H1 (cell line): ENCODE measurements at regions not wholly inside any gene's neighbourhood (a gene's known extent, or its start where the extent isn't known, plus 50 kb on each side); places are given as distances from the start of the nearest gene placed in this dataset.

ENCODE experiments used
- CTCF ChIA-PET: fragments of 300-600 bp; sonication (Branson Sonifier 250); formaldehyde crosslinking; loops from one replicate; lab custom pipeline; 2021; ENCODE audit not compliant: partially characterized antibody; lab: Charles Lee
- POLR2A ChIA-PET: fragments of 300-600 bp; sonication (Branson Sonifier 250); formaldehyde crosslinking; loops from one replicate; lab custom pipeline; 2021; ENCODE audit warnings: inconsistent platforms; ENCODE audit not compliant: partially characterized antibody; lab: Charles Lee
- DNase-seq, 2 experiments: peaks; one replicate each; pipeline versions ENCODE4 v3.0.0 to v3.0.0-alpha.2; 2010 to 2022; ENCODE audit warnings: low spot score in 2 of 2, low read depth in 1 of 2, mixed read lengths in 1 of 2
- FAIRE-seq: peaks from 2 replicates; lab custom pipeline; 2011; peaks lifted over from hg19 to GRCh38; lab: Jason Lieb, UNC
- H2AFZ ChIP-seq: 2 replicates; pipeline ENCODE4 v1.8.1; 2012; ENCODE audit warnings: low read length, inconsistent platforms
- H2AK5ac ChIP-seq: 2 replicates; pipeline ENCODE4 v1.6.1; 2013; ENCODE audit warnings: low read depth, low read length
- H2BK120ac ChIP-seq: replicated peaks from 2 replicates; pipeline ENCODE3; 2013; ENCODE audit warnings: low read depth, low read length, inconsistent platforms
- H2BK12ac ChIP-seq: 2 replicates; pipeline ENCODE4 v1.6.1; 2013; ENCODE audit warnings: low read depth, low read length
- H2BK15ac ChIP-seq: 2 replicates; pipeline ENCODE4 v1.6.1; 2013; ENCODE audit warnings: low read length
- H2BK20ac ChIP-seq: 2 replicates; pipeline ENCODE4 v1.6.1; 2013; ENCODE audit warnings: low read length
- H2BK5ac ChIP-seq: 2 replicates; pipeline ENCODE4 v1.6.1; 2013; ENCODE audit warnings: low read depth, low read length
- H3K14ac ChIP-seq: 2 replicates; pipeline ENCODE4 v1.6.1; 2013; ENCODE audit warnings: inconsistent platforms; ENCODE audit not compliant: insufficient read length
- H3K18ac ChIP-seq: 2 replicates; pipeline ENCODE4 v1.6.1; 2013; ENCODE audit warnings: low read length; ENCODE audit errors: extremely low read depth
- H3K23ac ChIP-seq: 2 replicates; pipeline ENCODE4 v1.6.1; 2013; ENCODE audit warnings: inconsistent platforms; ENCODE audit not compliant: insufficient read length
- H3K23me2 ChIP-seq: 2 replicates; pipeline ENCODE4 v1.6.1; 2013; ENCODE audit warnings: low read depth, low read length
- H3K27ac ChIP-seq: 2 replicates; pipeline ENCODE4 v1.6.1; 2011; ENCODE audit warnings: low read depth, low read length, inconsistent platforms
- H3K27me3 ChIP-seq, 4 experiments: replicated peaks in 1 of 4; 1 replicate in 1 of 4; 2 replicates in 3 of 4; pipeline versions ENCODE4 v1.6.1 to v1.8.1; 2011 to 2013; ENCODE audit warnings: low read length in 3 of 4, mild to moderate bottlenecking in 3 of 4, inconsistent platforms in 2 of 4, mixed read lengths in 2 of 4, moderate library complexity in 1 of 4; ENCODE audit not compliant: control insufficient read depth in 3 of 4, insufficient read depth in 3 of 4; ENCODE audit errors: extremely low read depth in 1 of 4
- H3K36me3 ChIP-seq, 4 experiments: 2 replicates each; pipeline versions ENCODE4 v1.6.1 to v1.8.1; 2011 to 2013; ENCODE audit warnings: mild to moderate bottlenecking in 4 of 4, low read length in 3 of 4, moderate library complexity in 2 of 4, control low read depth in 1 of 4, inconsistent platforms in 1 of 4; ENCODE audit not compliant: insufficient read depth in 4 of 4, control insufficient read depth in 2 of 4
- H3K4ac ChIP-seq: replicated peaks from 2 replicates; pipeline ENCODE3; 2013; ENCODE audit warnings: low read length, low read depth, mixed read lengths, inconsistent platforms; ENCODE audit not compliant: insufficient read length
- H3K4me1 ChIP-seq, 4 experiments: replicated peaks in 1 of 4; 1 replicate in 1 of 4; 2 replicates in 3 of 4; pipeline versions ENCODE4 v1.6.1 to v1.8.1; 2011 to 2013; ENCODE audit warnings: low read length in 3 of 4, inconsistent platforms in 2 of 4, mixed read lengths in 1 of 4; ENCODE audit not compliant: insufficient read depth in 4 of 4, control insufficient read depth in 3 of 4
- H3K4me2 ChIP-seq, 2 experiments: 2 replicates each; pipeline versions ENCODE4 v1.6.1 to v1.8.1; 2011 to 2013; ENCODE audit warnings: low read depth in 2 of 2, low read length in 2 of 2, control low read depth in 1 of 2, inconsistent platforms in 1 of 2, mild to moderate bottlenecking in 1 of 2; ENCODE audit not compliant: insufficient read depth in 1 of 2
- H3K4me3 ChIP-seq, 4 experiments: fragments of 200-600, 300-600 bp in 1 of 4; sonication (generic), shearing (Covaris generic), sonication (Bioruptor Twin) in 1 of 4; 2 replicates each; pipeline versions ENCODE4 v1.5.1 to v1.8.1; 2011 to 2016; ENCODE audit warnings: low read length in 4 of 4, low read depth in 3 of 4, control low read depth in 2 of 4, inconsistent platforms in 2 of 4, mild to moderate bottlenecking in 2 of 4, mixed read lengths in 1 of 4, moderate library complexity in 1 of 4; ENCODE audit not compliant: insufficient read depth in 2 of 4; ENCODE audit errors: extremely low read depth in 1 of 4
- H3K56ac ChIP-seq: replicated peaks from 2 replicates; pipeline ENCODE3; 2013; ENCODE audit warnings: low read depth, mild to moderate bottlenecking, mixed read lengths, low read length, inconsistent platforms; ENCODE audit not compliant: insufficient read length
- H3K79me1 ChIP-seq: 2 replicates; pipeline ENCODE4 v1.6.1; 2013; ENCODE audit warnings: low read depth, low read length, control low read depth
- H3K79me2 ChIP-seq, 2 experiments: 2 replicates each; pipeline versions ENCODE4 v1.6.1 to v1.8.1; 2012 to 2013; ENCODE audit warnings: low read length in 2 of 2, mild to moderate bottlenecking in 2 of 2, inconsistent platforms in 1 of 2; ENCODE audit not compliant: insufficient read depth in 2 of 2, control insufficient read depth in 1 of 2
- H3K9ac ChIP-seq, 4 experiments: replicated peaks in 1 of 4; 1 replicate in 1 of 4; 2 replicates in 3 of 4; pipeline versions ENCODE4 v1.6.1 to v1.8.1; 2011 to 2013; ENCODE audit warnings: low read depth in 3 of 4, low read length in 3 of 4, control low read depth in 2 of 4, mild to moderate bottlenecking in 2 of 4, moderate library complexity in 2 of 4, inconsistent platforms in 1 of 4; ENCODE audit errors: extremely low read depth in 1 of 4
- H3K9me3 ChIP-seq, 2 experiments: 2 replicates each; pipeline versions ENCODE4 v1.6.1 to v1.8.1; 2012 to 2013; ENCODE audit warnings: mild to moderate bottlenecking in 2 of 2, moderate library complexity in 2 of 2, control low read depth in 1 of 2, inconsistent platforms in 1 of 2, low read depth in 1 of 2, low read length in 1 of 2, mixed read lengths in 1 of 2; ENCODE audit not compliant: insufficient read depth in 2 of 2
- H4K20me1 ChIP-seq, 2 experiments: replicated peaks in 1 of 2; 2 replicates each; pipeline versions ENCODE3 to v1.8.1; 2011 to 2013; ENCODE audit warnings: inconsistent platforms in 2 of 2, low read length in 2 of 2, mild to moderate bottlenecking in 1 of 2; ENCODE audit not compliant: insufficient read depth in 2 of 2, control insufficient read depth in 1 of 2
- H4K5ac ChIP-seq: 2 replicates; pipeline ENCODE4 v1.6.1; 2013; ENCODE audit warnings: low read length, low read depth, mixed read lengths, inconsistent platforms; ENCODE audit not compliant: insufficient read length
- H4K8ac ChIP-seq: 2 replicates; pipeline ENCODE4 v1.8.0; 2013; ENCODE audit warnings: mild to moderate bottlenecking, moderate library complexity, low read length, inconsistent platforms; ENCODE audit not compliant: insufficient read depth; ENCODE audit errors: extremely low read depth
- H4K91ac ChIP-seq: replicated peaks from 2 replicates; pipeline ENCODE3; 2013; ENCODE audit warnings: low read length, mixed read lengths, inconsistent platforms; ENCODE audit not compliant: insufficient read length
- E2F6 ChIP-seq: IDR thresholded peaks from 2 replicates; pipeline ENCODE4 v1.6.1; 2012; ENCODE audit warnings: inconsistent platforms
- EP300 ChIP-seq, 2 experiments: IDR thresholded peaks; 1 replicate in 1 of 2; 2 replicates in 1 of 2; pipeline ENCODE4 v1.6.1; 2011 to 2012; ENCODE audit warnings: low read depth in 2 of 2, low read length in 2 of 2, mild to moderate bottlenecking in 2 of 2, borderline replicate concordance in 1 of 2, inconsistent platforms in 1 of 2, moderate library complexity in 1 of 2
- JUN ChIP-seq: IDR thresholded peaks from 2 replicates; pipeline ENCODE4 v1.6.1; 2011; ENCODE audit warnings: low read depth, mild to moderate bottlenecking, improper control_type of control experiment, low read length
- MAX ChIP-seq: IDR thresholded peaks from 2 replicates; pipeline ENCODE4 v1.6.1; 2012; ENCODE audit warnings: inconsistent platforms
- RFX5 ChIP-seq: IDR thresholded peaks from 2 replicates; pipeline ENCODE4 v1.6.1; 2011; ENCODE audit warnings: low read depth, low read length, improper control_type of control experiment, borderline replicate concordance
- TAF7 ChIP-seq: optimal IDR thresholded peaks from 2 replicates; pipeline ENCODE3; 2011; ENCODE audit warnings: low read depth, mild to moderate bottlenecking, inconsistent platforms, low read length, moderate library complexity, borderline replicate concordance
- TCF12 ChIP-seq: IDR thresholded peaks from 2 replicates; pipeline ENCODE4 v1.6.1; 2011; ENCODE audit warnings: low read depth, mild to moderate bottlenecking, low read length
- TEAD4 ChIP-seq: IDR thresholded peaks from 2 replicates; pipeline ENCODE4 v1.6.1; 2012; ENCODE audit warnings: low read depth, low read length, inconsistent platforms, mixed read lengths

GRCh38 chr7:119756687-119757086 lies 516.3 kb upstream of the KCND2 start:
- H3K56ac ChIP-seq: no peak overlapping the region
- no peak overlapping the region for H3K27ac ChIP-seq
- no peak overlapping the region for H3K23ac ChIP-seq
- H3K18ac ChIP-seq: no peak overlapping the region
- H3K79me1 ChIP-seq: no peaks in the 10 kb centered on the region
- H3K36me3 ChIP-seq: no peaks in the 10 kb centered on the region
- no peak overlapping the region for H2BK120ac ChIP-seq
- H4K20me1 ChIP-seq: no peaks in the 10 kb centered on the region
- no peak overlapping the region for H4K91ac ChIP-seq
- no peak overlapping the region for H2BK5ac ChIP-seq
- no peak overlapping the region for H3K4me3 ChIP-seq
- no peak overlapping the region for H2AFZ ChIP-seq
- no peak overlapping the region for H3K4ac ChIP-seq
- H4K8ac ChIP-seq: no peak overlapping the region
- no peak overlapping the region for H3K4me2 ChIP-seq
- no peaks in the 10 kb centered on the region for H3K23me2 ChIP-seq
- TF ChIP-seq TCF12 (no peak), EP300 (IDR thresholded peaks at IDR 0.05; ENCODE audit: borderline replicate concordance in 1 of 2, low read depth in 2 of 2, low read length in 2 of 2) (no peak), E2F6 (no peak), TEAD4 (no peak), JUN (no peak), MAX (no peak), RFX5 (no peak), TAF7 (no peak)
- peaks cover 0 to 7% (median 1%) of the 10 kb centered on the region in 4 experiments; a peak in 2 of 7 replicates for H3K4me1 ChIP-seq
- no peak overlapping the region for H3K14ac ChIP-seq
- peaks cover 0 to 1% (median 0%) of the 10 kb centered on the region in 4 experiments; a peak in 1 of 7 replicates for H3K27me3 ChIP-seq
- no peak overlapping the region for H2BK20ac ChIP-seq
- no peaks in the 10 kb centered on the region for H3K9me3 ChIP-seq
- DNase-seq (no peak), FAIRE-seq (no peak)
- H2BK15ac ChIP-seq: no peak overlapping the region
- ChIA-PET CTCF (no interaction called here), POLR2A (no interaction called here)
- H4K5ac ChIP-seq: no peak overlapping the region
- H2BK12ac ChIP-seq: no peak overlapping the region
- H3K9ac ChIP-seq: no peak overlapping the region
- no peak overlapping the region for H2AK5ac ChIP-seq
- H3K79me2 ChIP-seq: no peaks in the 10 kb centered on the region
